SKM-1 (cell line): ENCODE measurements at regions not wholly inside any gene's neighbourhood (a gene's known extent, or its start where the extent isn't known, plus 50 kb on each side); places are given as distances from the start of the nearest gene placed in this dataset.
"Not testable (repeated sequence)": the region's sequence is repeated elsewhere in the genome, so short reads cannot be mapped to it uniquely, and the experiment has no call there.

ENCODE experiments used
- DNase-seq: peaks from one replicate; lab custom pipeline; 2025; ENCODE audit not compliant: unreplicated experiment; lab: John Stamatoyannopoulos, UW

DNA sequence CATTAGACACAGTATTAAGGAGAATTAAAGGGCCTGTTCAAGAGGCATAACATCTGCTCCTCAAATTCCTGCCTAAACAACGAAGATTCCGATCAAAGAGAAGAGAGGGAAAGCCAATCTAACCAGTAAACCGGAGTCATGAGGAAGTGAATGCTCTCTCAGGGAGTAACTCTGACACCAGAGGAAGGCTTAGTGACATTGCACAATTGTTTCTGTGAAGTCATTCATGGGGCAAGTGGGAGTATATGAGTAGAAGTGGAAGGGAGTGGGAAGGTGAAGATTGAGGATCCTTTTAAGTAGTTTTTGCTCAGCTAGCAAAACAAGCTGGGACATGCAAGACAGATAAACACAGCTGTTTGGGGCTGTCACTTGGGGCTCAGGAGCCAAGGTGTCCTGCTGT is 136.4 kb upstream of the FAM174A start:
- DNase-seq, result not testable (repeated sequence)

DNA sequence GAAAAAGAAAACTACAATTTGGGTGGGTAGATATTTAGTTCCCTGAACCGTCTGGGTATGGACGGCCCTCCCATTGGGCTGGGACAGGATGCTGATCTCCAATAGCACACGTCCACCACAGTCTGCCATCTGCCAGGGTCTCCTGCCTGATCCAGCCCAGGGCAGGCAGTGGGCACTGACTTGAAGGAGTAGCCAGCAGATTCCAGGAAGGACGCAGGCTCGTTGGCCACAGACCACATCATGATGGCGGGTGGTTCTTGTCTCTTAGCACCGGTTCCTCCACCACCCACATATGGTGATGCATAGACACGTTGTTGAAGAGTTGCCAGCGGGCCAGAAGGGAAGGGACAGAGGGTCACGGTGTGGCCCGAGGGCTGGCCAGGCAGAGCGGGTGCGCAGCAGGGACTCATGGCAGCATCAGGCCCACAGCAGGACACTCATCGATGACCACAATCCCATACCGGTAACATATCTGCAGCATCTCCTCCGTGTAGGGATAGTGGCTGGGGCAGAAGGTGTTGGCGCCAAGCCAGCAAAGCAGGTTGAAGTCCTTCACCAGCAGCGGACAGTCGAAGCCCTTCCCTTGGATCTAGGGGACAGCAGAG is 155.8 kb upstream of the FAM174A start:
- DNase-seq, result not testable (repeated sequence)

GRCh38 chr5:100364757-100365478 is 170.3 kb upstream of the FAM174A start:
- DNase-seq, result not testable (repeated sequence)

GRCh38 chr5:100364343-100364742 is 170.8 kb upstream of the FAM174A start:
- DNase-seq, result not testable (repeated sequence)

GRCh38 chr5:100359998-100360397 is 175.2 kb upstream of the FAM174A start:
- DNase-seq, result not testable (repeated sequence)

- not testable (repeated sequence) for DNase-seq
Observed at GRCh38 chr5:100346269-100346668, 188.9 kb upstream of the FAM174A start.

DNA sequence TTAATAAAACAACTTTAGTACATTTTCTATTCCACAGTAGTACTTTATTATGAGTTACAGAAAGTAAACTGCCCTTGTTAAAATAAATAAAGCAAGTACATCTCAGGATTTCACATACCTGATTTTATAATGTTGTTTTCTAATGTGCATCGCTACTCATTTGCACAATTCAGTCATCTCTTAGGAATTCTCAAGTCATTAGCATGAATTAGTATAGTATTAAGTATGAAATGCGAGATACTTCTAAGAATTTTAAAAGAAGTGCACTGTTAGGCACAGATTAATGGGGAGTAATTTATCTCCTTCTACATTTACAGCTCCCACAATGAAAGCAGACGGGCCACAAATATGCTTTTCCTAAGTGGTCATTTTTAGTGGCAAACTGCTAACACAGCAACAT is 193.7 kb upstream of the FAM174A start:
- DNase-seq, result not testable (repeated sequence)

- no peak for DNase-seq
Observed at GRCh38 chr5:100322483-100322882, 212.7 kb upstream of the FAM174A start.

- DNase-seq, result no peak
Observed at GRCh38 chr5:100319885-100320284, 215.3 kb upstream of the FAM174A start.

DNA sequence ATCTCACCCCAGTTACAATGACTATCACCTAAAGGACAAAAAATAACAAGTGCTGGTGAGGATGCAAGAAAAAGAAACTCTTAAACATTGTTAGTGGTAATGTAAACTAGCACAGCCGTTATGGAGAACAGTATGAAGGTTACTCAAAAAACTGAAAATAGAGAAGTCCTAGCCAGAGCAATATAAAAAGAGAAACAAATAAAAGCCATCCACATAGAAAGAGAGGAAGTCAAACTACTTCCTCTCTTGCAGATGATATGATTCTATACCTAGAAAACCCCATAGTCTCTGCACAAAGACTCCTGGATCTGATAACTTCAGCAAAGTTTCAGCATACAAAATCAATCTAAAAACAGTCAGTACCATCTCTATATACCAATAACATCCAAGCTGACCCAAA is 221.5 kb upstream of the FAM174A start:
- peak; percentile 49 for DNase-seq

- no peak for DNase-seq
Observed at GRCh38 chr5:100311806-100312205, 223.4 kb upstream of the FAM174A start.

GRCh38 chr5:100306000-100306399 is 229.2 kb upstream of the FAM174A start:
- DNase-seq, result no peak

DNA sequence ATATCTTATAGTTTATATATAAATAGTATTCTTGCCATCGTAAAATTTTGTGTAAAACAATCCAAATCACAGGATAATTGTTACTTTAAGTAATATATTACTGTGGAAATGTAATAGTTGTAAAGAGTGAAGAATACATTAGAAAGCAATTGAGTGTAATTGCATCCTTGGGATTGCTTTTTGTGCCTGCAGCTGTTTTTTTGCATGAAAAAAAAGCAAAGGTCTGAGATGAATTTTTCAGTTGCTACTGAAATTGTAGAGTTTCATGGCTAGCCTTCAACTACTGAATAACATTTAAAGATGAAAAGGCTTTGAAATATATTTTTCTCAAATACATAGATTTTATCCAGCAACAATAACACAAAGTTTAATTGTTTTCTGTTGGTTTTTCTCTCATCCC is 232.0 kb upstream of the FAM174A start:
- no peak for DNase-seq

DNA sequence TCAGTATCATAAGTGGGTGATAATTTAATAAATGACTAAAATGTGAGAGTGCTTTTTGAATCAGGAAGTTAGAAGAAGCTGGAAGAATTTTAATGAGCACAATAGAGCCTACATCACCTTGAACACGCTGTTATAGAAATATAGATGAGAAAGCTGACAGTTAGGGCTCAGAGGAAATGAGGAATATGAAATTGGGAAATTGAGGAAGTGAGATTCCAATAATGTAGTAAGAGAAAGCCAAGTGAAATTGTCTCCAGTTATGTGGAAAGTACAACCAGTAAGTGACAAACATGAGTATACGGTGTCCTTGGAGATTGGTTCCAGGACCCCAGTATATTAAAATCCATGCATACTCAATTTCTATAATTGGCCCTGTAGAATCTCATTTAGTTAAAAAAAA is 235.9 kb upstream of the FAM174A start:
- no peak for DNase-seq

DNA sequence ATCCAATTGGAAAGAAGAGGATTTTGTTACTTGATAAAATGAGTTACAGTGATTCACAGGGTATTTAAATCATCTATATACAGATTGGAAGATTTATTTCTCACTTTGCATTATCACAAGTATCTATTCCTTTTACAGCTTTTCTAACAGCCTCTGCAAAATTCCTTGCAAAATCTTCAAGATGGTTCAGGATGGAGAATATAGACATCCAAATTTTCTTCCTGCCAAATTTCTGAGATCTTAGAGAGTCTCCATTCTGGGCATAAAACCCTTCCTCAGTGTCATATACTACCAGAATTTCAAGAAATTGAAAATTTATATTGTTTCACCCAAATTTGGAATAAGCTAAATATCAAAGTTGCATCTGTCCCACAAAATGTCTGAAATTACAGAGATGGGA is 259.1 kb upstream of the FAM174A start:
- no peak for DNase-seq

GRCh38 chr5:100275631-100276030 is 259.5 kb upstream of the FAM174A start:
- DNase-seq, result no peak

DNA sequence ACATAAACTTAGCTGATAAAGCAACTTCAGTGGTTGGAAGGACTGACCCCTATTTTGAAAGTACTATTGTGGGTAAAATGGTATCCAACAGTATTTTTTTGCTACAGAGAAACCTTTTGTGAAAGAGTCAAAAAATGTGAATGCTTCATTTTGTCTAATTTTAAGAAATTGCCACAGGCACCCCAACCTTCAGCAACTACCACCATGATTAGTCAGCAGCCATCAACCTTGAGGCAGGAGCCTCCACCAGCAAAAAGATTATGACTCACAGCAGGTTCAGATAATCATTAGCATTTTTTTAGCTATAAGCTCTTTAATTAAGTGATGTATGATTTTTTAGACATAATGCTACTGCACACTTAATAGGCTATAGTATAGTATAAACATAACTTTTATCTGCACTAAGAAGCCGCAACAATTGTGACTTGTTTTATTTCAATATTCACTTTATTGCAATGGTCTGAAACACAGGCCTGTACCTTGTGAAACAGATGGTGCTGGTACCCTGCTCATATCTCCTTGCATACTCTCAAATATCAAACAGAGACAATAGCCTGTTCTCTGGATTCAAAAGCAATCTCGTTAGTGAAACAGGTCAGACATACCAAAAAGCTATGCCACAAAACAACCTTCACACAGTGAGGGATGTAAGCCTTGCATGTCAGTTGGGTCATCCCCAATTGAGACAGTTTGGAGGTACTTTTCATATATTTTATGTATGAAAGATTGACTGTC is 261.2 kb upstream of the FAM174A start:
- DNase-seq, result no peak

DNA sequence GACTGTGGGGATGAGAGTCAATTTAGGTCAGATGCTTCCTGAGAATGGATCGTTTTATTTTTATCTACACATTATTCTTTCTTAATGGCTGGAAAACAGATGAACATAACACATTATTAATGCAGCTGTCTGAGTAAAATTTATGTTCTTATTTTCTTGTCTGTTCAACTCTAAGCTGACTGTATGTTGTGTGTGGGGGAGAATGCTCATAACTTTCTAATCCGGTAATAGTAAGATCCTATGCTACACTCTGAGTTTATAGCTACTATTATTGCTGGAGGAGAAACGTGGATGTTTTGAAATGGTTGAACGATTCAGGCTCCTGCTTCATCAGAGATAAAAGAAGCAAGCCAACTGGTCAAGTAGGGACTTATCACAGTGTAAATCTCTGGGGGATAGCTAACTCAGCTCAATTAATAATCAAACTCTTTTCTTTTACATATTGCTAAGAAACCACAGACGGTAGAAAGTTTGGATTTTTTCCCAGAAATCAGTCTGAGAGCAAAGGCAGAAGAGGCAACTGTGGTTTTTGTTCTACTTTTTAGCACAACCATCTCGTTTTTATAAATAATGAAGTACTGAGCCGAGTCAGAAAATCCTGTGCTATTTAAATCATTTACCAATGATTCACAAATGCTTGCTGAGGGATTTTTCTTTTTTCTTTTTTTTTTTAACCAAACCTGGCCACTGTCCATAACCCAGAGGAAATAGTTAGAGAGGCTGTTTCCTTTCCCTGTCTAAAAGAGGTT is 265.0 kb upstream of the FAM174A start:
- DNase-seq, result no peak

- no peak for DNase-seq
Observed at GRCh38 chr5:100260968-100261367, 274.2 kb upstream of the FAM174A start.

DNA sequence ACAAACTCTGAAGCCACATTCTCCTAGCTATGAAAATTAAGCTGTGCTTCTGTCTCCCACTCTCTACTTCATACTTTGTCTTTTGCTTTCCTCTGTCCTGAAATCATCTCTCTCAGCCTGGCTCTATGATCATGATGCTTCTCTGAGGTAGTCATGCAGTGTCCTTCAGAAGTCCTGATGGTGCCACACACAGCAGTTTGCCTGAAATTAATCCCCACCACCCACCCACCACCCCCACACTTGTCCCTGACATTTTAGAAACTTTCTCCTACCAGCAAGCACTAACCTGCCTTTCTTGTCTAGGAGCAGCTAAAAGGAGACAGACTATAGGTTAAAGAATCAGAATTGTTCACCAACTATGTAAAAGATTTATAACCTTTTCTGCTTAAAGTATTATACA is 282.2 kb upstream of the FAM174A start:
- DNase-seq, result no peak

GRCh38 chr5:100252037-100252436 is 283.1 kb upstream of the FAM174A start:
- no peak for DNase-seq
